Panc1 (cell line): ENCODE measurements at regions not wholly inside any gene's neighbourhood (a gene's known extent, or its start where the extent isn't known, plus 50 kb on each side); places are given as distances from the start of the nearest gene placed in this dataset.

ENCODE experiments used
- ATAC-seq: fragments of 200-7000 bp; cut with Tn5 transposase; 2 replicates; pipeline ENCODE4 v1.9.1; 2020; ENCODE audit warnings: mild to moderate bottlenecking, moderate library complexity
- BruUV-seq: library from RNA; stranded (reverse); fragments of 400-500 nt; replicated peaks from 2 replicates; lab custom pipeline; 2021; lab: Mats Ljungman, UMichigan
- CTCF ChIA-PET: fragments of 300-600 bp; sonication (Branson Sonifier 250); formaldehyde crosslinking; loops from one replicate; lab custom pipeline; 2022; ENCODE audit warnings: antibody characterized with exemption; lab: Charles Lee
- POLR2A ChIA-PET: fragments of 300-600 bp; sonication (Branson Sonifier 250); formaldehyde crosslinking; loops from one replicate; lab custom pipeline; 2022; ENCODE audit warnings: antibody characterized with exemption; lab: Charles Lee
- DNase-seq: peaks from one replicate; pipeline ENCODE4 v3.0.0-alpha.2; 2010; ENCODE audit warnings: low read depth, low spot score
- H3K27ac ChIP-seq: 2 replicates; pipeline ENCODE4 v1.5.1; 2011; ENCODE audit warnings: mild to moderate bottlenecking, low read length, inconsistent platforms
- H3K27me3 ChIP-seq: fragments of 200-500 bp; sonication (Bioruptor generic); 2 replicates; pipeline ENCODE4 v1.6.0; 2014; ENCODE audit warnings: low read length, inconsistent platforms; ENCODE audit not compliant: control insufficient read depth, insufficient read depth
- H3K36me3 ChIP-seq: fragments of 200-500 bp; sonication (Bioruptor generic); 2 replicates; pipeline ENCODE4 v1.5.1; 2014; ENCODE audit warnings: inconsistent platforms, mild to moderate bottlenecking, low read length, moderate library complexity; ENCODE audit not compliant: control insufficient read depth, insufficient read depth
- H3K4me1 ChIP-seq: 2 replicates; pipeline ENCODE4 v1.5.1; 2011; ENCODE audit warnings: inconsistent platforms, mild to moderate bottlenecking, low read length, moderate library complexity; ENCODE audit not compliant: control insufficient read depth, insufficient read depth
- H3K4me3 ChIP-seq, 2 experiments: 2 replicates each; pipeline ENCODE4 v1.5.1; 2011 to 2012; ENCODE audit warnings: low read depth in 2 of 2, low read length in 2 of 2, mild to moderate bottlenecking in 2 of 2, inconsistent platforms in 1 of 2, moderate library complexity in 1 of 2
- H3K9me3 ChIP-seq: fragments of 200-500 bp; sonication (Bioruptor generic); 2 replicates; pipeline ENCODE4 v1.5.1; 2014; ENCODE audit warnings: low read depth, mild to moderate bottlenecking, inconsistent platforms, low read length, moderate library complexity; ENCODE audit not compliant: control insufficient read depth, insufficient read depth
- POLR2AphosphoS5 ChIP-seq: IDR thresholded peaks from 2 replicates; pipeline ENCODE4 v1.6.1; 2012; ENCODE audit warnings: mild to moderate bottlenecking, low read depth, low read length, moderate library complexity
- REST ChIP-seq, 2 experiments: IDR thresholded peaks; 2 replicates each; pipeline ENCODE4 v1.6.1; 2011 to 2012; ENCODE audit warnings: low read depth in 2 of 2, control low read depth in 1 of 2, low read length in 1 of 2, mild to moderate bottlenecking in 1 of 2, moderate library complexity in 1 of 2; ENCODE audit not compliant: insufficient read depth in 1 of 2
- SIN3A ChIP-seq: IDR thresholded peaks from 2 replicates; pipeline ENCODE4 v1.6.1; 2012; ENCODE audit warnings: low read depth, mild to moderate bottlenecking, low read length, moderate library complexity, borderline replicate concordance; ENCODE audit not compliant: insufficient read depth
- TCF7L2 ChIP-seq: IDR thresholded peaks from 2 replicates; pipeline ENCODE4 v1.6.1; 2011; ENCODE audit warnings: mild to moderate bottlenecking, low read depth, low read length, inconsistent platforms
- in situ Hi-C: cut with HindIII; loops from 2 replicates; pipeline ENCODE4 v1.10.0; 2016; ENCODE audit warnings: low sequenced_read_pairs, low pct_unique_long_range_greater_than_20kb
- intact Hi-C: fragments of 100-400 bp; cut with micrococcal nuclease; formaldehyde crosslinking; loops from one replicate; pipeline ENCODE4 v1.10.0; 2022; ENCODE audit not compliant: unreplicated experiment
- TF ChIP-seq, protein P1 (sequence below): fragments of 450-650 bp; IDR thresholded peaks from 2 replicates; pipeline ENCODE4 v1.5.1; 2017; ENCODE audit warnings: mild to moderate bottlenecking

DNA sequence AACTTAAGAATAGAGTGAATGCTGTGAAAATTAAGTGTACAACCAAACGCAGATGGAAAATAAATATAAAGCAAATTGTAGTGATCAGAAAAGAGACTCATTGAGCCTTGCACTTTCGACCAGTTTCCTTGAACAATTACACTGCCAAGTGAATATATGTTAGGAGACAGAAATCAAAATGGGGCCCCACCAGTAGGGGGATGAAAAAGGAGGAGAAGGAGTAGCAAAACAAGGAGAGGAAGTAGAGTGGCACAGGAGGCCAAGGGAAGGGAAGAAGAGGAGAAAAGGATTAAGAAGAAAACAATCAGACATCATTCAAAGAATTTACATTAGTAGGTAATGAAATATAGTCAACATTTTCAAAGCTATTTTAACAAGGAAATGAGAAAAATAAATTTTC, 1770.6 kb downstream of the PLA2G4A start:
- Histone ChIP-seq H3K36me3 (no peaks in the 10 kb centered on the region), H3K4me3 (no peak overlapping the region), H3K4me1 (no peaks in the 10 kb centered on the region), H3K9me3 (no peaks in the 10 kb centered on the region), H3K27me3 (no peaks in the 10 kb centered on the region), H3K27ac (no peak overlapping the region)
- no TSS peak for BruUV-seq
- intact Hi-C loops (no loop called here), in situ Hi-C loops (no loop called here)
- ChIA-PET CTCF (no interaction called here), POLR2A (interaction anchor here (0.6 kb wide), 1 partner anchor 446 kb away, joined by 7 read pairs; no protein-coding TSS in a partner anchor)
- DNase-seq (no peak), ATAC-seq (no peak)
- TF ChIP-seq REST (IDR thresholded peaks at IDR 0.05; ENCODE audit: insufficient read depth in 1 of 2, low read depth in 2 of 2, low read length in 1 of 2) (no peak), TCF7L2 (no peak), POLR2AphosphoS5 (no peak), SIN3A (no peak)
- TF ChIP-seq, protein P1, sequence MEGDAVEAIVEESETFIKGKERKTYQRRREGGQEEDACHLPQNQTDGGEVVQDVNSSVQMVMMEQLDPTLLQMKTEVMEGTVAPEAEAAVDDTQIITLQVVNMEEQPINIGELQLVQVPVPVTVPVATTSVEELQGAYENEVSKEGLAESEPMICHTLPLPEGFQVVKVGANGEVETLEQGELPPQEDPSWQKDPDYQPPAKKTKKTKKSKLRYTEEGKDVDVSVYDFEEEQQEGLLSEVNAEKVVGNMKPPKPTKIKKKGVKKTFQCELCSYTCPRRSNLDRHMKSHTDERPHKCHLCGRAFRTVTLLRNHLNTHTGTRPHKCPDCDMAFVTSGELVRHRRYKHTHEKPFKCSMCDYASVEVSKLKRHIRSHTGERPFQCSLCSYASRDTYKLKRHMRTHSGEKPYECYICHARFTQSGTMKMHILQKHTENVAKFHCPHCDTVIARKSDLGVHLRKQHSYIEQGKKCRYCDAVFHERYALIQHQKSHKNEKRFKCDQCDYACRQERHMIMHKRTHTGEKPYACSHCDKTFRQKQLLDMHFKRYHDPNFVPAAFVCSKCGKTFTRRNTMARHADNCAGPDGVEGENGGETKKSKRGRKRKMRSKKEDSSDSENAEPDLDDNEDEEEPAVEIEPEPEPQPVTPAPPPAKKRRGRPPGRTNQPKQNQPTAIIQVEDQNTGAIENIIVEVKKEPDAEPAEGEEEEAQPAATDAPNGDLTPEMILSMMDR, result no peak

DNA sequence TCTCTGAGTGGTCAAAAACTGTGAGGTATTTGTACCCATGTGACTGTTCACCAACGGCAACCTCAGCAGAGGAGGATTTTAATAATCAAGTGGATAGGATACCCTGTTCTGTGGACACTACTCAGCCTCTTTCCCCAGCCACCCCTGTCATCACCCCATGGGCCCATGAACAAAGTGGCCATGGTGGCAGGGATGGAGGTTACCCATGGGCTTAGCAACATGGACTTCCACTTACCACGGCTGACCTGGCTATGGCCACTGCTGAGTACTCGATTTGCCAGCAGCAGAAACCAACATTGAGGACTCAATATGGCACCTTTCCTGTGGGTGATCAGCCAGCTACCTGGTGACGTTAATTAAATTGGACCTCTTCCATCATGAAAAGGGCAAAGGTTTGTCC, 1782.7 kb downstream of the PLA2G4A start:
- Histone ChIP-seq H3K4me1 (no peaks in the 10 kb centered on the region), H3K9me3 (no peaks in the 10 kb centered on the region), H3K36me3 (no peaks in the 10 kb centered on the region), H3K4me3 (no peak overlapping the region), H3K27me3 (no peaks in the 10 kb centered on the region), H3K27ac (no peak overlapping the region)
- no TSS peak for BruUV-seq
- no peak for DNase-seq
- ChIA-PET CTCF (no interaction called here), POLR2A (no interaction called here)
- intact Hi-C loops, result no loop called here
- in situ Hi-C loops, result no loop called here
- TF ChIP-seq POLR2AphosphoS5 (no peak), SIN3A (no peak), REST (IDR thresholded peaks at IDR 0.05; ENCODE audit: insufficient read depth in 1 of 2, low read depth in 2 of 2, low read length in 1 of 2) (no peak), TCF7L2 (no peak)
- TF ChIP-seq, protein P1, result no peak
- ATAC-seq, result no peak
